ENCODE measurements at regions not wholly inside any gene's neighbourhood (a gene's known extent, or its start where the extent isn't known, plus 50 kb on each side); places are given as distances from the start of the nearest gene placed in this dataset.
"Not testable (repeated sequence)": the region's sequence is repeated elsewhere in the genome, so short reads cannot be mapped to it uniquely, and the experiment has no call there.

- Histone ChIP-seq H3K27ac (no peak overlapping the region), H3K27me3 (no peaks in the 10 kb centered on the region), H3K4me1 (ENCODE audit: insufficient read depth) (no peaks in the 10 kb centered on the region), H3K9me3 (ENCODE audit: low read depth) (no peaks in the 10 kb centered on the region), H3K9me2 (replicated peaks; ENCODE audit: insufficient read depth) (no peaks in the 10 kb centered on the region), H3K4me3 (no peak overlapping the region), H4K20me1 (ENCODE audit: insufficient read depth, poor library complexity, severe bottlenecking) (no peaks in the 10 kb centered on the region), H3K79me2 (no peaks in the 10 kb centered on the region), H3K4me2 (no peak overlapping the region), H3K36me3 (replicated peaks; ENCODE audit: insufficient read depth, low read depth) (no peaks in the 10 kb centered on the region), H2AFZ (no peak overlapping the region)
- no peak for DNase-seq (ENCODE audit: low spot score)
- no peak for TF ChIP-seq CTCF (IDR thresholded peaks at IDR 0.05; ENCODE audit: poor library complexity)
- TF ChIP-seq EZH2phosphoT487 (IDR thresholded peaks at IDR 0.05; ENCODE audit: low read depth, severe bottlenecking, unreplicated experiment) = no peak
- no peak for TF ChIP-seq EZH2 (IDR thresholded peaks at IDR 0.05; ENCODE audit: borderline replicate concordance)
- WGBS (ENCODE audit: low lambda C conversion rate, missing lambda C conversion rate) = 56% methylated on average over 2 of the region's 2 CpGs
These were observed 271.4 kb downstream of the SATB2 start for GRCh38 chr2:199186301-199186751.

- H3K4me1 ChIP-seq (ENCODE audit: insufficient read depth); H3K4me3 ChIP-seq; H3K4me2 ChIP-seq; DNase-seq (ENCODE audit: low spot score); H2AFZ ChIP-seq; H4K20me1 ChIP-seq (ENCODE audit: insufficient read depth, poor library complexity, severe bottlenecking); H3K9me2 ChIP-seq (replicated peaks; ENCODE audit: insufficient read depth); H3K9me3 ChIP-seq (ENCODE audit: low read depth); H3K79me2 ChIP-seq; H3K36me3 ChIP-seq (replicated peaks; ENCODE audit: insufficient read depth, low read depth); H3K27ac ChIP-seq; H3K27me3 ChIP-seq: not testable (repeated sequence)
- 69% methylated on average over 5 of the region's 5 CpGs for WGBS (ENCODE audit: low lambda C conversion rate, missing lambda C conversion rate)
These were observed 272.6 kb downstream of the SATB2 start for GRCh38 chr2:199185174-199185573.

GRCh38 chr2:199163613-199164458 is 293.9 kb downstream of the SATB2 start:
- no peak for DNase-seq (ENCODE audit: low spot score)
- TF ChIP-seq EZH2 (IDR thresholded peaks at IDR 0.05; ENCODE audit: borderline replicate concordance) (no peak), CTCF (IDR thresholded peaks at IDR 0.05; ENCODE audit: poor library complexity) (no peak), EZH2phosphoT487 (IDR thresholded peaks at IDR 0.05; ENCODE audit: low read depth, severe bottlenecking, unreplicated experiment) (no peak)
- H3K79me2 ChIP-seq = no peaks in the 10 kb centered on the region
- no peaks in the 10 kb centered on the region for H3K36me3 ChIP-seq (replicated peaks; ENCODE audit: insufficient read depth, low read depth)
- H3K27ac ChIP-seq = no peak overlapping the region
- H3K27me3 ChIP-seq = no peaks in the 10 kb centered on the region
- no peaks in the 10 kb centered on the region for H4K20me1 ChIP-seq (ENCODE audit: insufficient read depth, poor library complexity, severe bottlenecking)
- H3K4me2 ChIP-seq = no peak overlapping the region
- no peaks in the 10 kb centered on the region for H3K9me3 ChIP-seq (ENCODE audit: low read depth)
- H3K4me3 ChIP-seq = no peak overlapping the region
- 70% methylated on average over 5 of the region's 5 CpGs for WGBS (ENCODE audit: low lambda C conversion rate, missing lambda C conversion rate)
- H2AFZ ChIP-seq = no peak overlapping the region
- no peaks in the 10 kb centered on the region for H3K9me2 ChIP-seq (replicated peaks; ENCODE audit: insufficient read depth)
- no peaks in the 10 kb centered on the region for H3K4me1 ChIP-seq (ENCODE audit: insufficient read depth)

DNA sequence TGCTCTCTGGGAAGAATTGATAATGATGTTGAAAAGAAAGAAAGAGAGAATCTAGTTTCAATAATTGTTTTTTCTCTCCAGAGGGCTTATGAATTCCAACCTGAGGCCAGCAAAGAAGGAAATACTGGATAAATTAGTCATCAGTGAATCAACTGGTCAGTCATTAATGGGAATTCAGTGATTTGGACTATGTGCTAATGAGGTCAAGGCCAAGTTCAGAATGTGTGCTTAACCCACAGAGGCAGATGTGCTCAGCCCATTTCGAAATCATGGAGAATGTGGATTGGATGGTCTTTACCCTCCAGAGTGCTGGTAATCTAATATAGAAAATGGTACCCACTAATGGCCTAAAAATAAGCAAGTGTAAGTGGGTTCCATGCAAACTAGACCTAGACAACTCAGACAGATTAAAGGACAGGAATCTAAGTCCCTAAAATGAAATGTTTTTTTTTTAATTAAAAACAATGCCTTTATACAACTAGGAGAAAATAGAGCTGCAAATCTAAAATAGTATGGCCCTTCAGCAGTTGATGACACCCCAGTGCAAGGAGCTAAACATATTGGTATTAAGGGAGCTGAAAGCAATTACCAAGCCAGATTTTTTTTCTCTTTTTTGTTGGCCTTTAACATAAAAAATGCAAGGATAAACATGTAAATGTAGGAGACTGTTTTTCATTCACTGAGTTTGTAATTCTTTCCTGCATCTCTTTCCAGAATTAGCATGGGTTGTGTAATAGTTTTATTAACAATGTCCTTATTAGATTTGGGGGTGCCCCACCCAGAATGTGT is 296.9 kb downstream of the SATB2 start:
- no peak overlapping the region for H3K4me3 ChIP-seq
- no peaks in the 10 kb centered on the region for H3K9me2 ChIP-seq (replicated peaks; ENCODE audit: insufficient read depth)
- no peaks in the 10 kb centered on the region for H3K36me3 ChIP-seq (replicated peaks; ENCODE audit: insufficient read depth, low read depth)
- no peaks in the 10 kb centered on the region for H3K9me3 ChIP-seq (ENCODE audit: low read depth)
- H2AFZ ChIP-seq = no peak overlapping the region
- no peaks in the 10 kb centered on the region for H4K20me1 ChIP-seq (ENCODE audit: insufficient read depth, poor library complexity, severe bottlenecking)
- no peak for DNase-seq (ENCODE audit: low spot score)
- no peak overlapping the region for H3K27ac ChIP-seq
- H3K79me2 ChIP-seq = no peaks in the 10 kb centered on the region
- TF ChIP-seq EZH2 (IDR thresholded peaks at IDR 0.05; ENCODE audit: borderline replicate concordance) = no peak
- no peak for TF ChIP-seq EZH2phosphoT487 (IDR thresholded peaks at IDR 0.05; ENCODE audit: low read depth, severe bottlenecking, unreplicated experiment)
- no peak for TF ChIP-seq CTCF (IDR thresholded peaks at IDR 0.05; ENCODE audit: poor library complexity)
- no peaks in the 10 kb centered on the region for H3K27me3 ChIP-seq
- H3K4me1 ChIP-seq (ENCODE audit: insufficient read depth) = no peaks in the 10 kb centered on the region
- H3K4me2 ChIP-seq = no peak overlapping the region
- WGBS (ENCODE audit: low lambda C conversion rate, missing lambda C conversion rate) = 83% methylated on average over 1 of the region's 1 CpG

Measured in hepatocyte (in vitro differentiated cells).